Small intestine (tissue), 7 donors: ENCODE measurements at regions not wholly inside any gene's neighbourhood (a gene's known extent, or its start where the extent isn't known, plus 50 kb on each side); places are given as distances from the start of the nearest gene placed in this dataset.

Experiments used
- DNase-seq, 2 donors: peaks; one replicate each; pipeline versions ENCODE4 v3.0.0 to v3.0.0-alpha.2; 2013
- FAIRE-seq: peaks from 2 replicates; lab custom pipeline; 2012; peaks lifted over from hg19 to GRCh38; lab: Jason Lieb, UNC
- H3K27ac ChIP-seq, 3 donors: one replicate each; pipeline ENCODE4 v1.5.1; 2013; ENCODE audit warnings: low read length in 2 of 3, mild to moderate bottlenecking in 2 of 3, control low read depth in 1 of 3, inconsistent platforms in 1 of 3, low read depth in 1 of 3, moderate library complexity in 1 of 3
- H3K27me3 ChIP-seq, 3 donors: one replicate each; pipeline ENCODE4 v1.6.1; 2013; ENCODE audit warnings: low read length in 3 of 3, inconsistent platforms in 1 of 3; ENCODE audit not compliant: control insufficient read depth in 3 of 3, insufficient read depth in 3 of 3
- H3K36me3 ChIP-seq, 3 donors: one replicate each; pipeline ENCODE4 v1.6.1; 2013; ENCODE audit warnings: low read length in 3 of 3, inconsistent platforms in 1 of 3, low read depth in 1 of 3, mild to moderate bottlenecking in 1 of 3, moderate library complexity in 1 of 3; ENCODE audit not compliant: control insufficient read depth in 3 of 3, insufficient read depth in 2 of 3
- H3K4me1 ChIP-seq, 3 donors: one replicate each; pipeline ENCODE4 v1.6.1; 2013; ENCODE audit warnings: low read length in 2 of 3, inconsistent platforms in 1 of 3, low read depth in 1 of 3, mild to moderate bottlenecking in 1 of 3, moderate library complexity in 1 of 3; ENCODE audit not compliant: control insufficient read depth in 3 of 3, insufficient read depth in 2 of 3
- H3K4me3 ChIP-seq, 3 donors: one replicate each; pipeline ENCODE4 v1.5.1; 2013; ENCODE audit warnings: low read length in 3 of 3, control low read depth in 1 of 3, inconsistent platforms in 1 of 3, low read depth in 1 of 3, mild to moderate bottlenecking in 1 of 3, moderate library complexity in 1 of 3
- H3K9me3 ChIP-seq, 2 donors: one replicate each; pipeline ENCODE4 v1.6.1; 2013; ENCODE audit warnings: low read depth in 1 of 2, low read length in 1 of 2; ENCODE audit not compliant: control insufficient read depth in 2 of 2, insufficient read depth in 1 of 2
- WGBS, 3 donors: extraction: QIAGEN DNeasy Blood & Tissue Kit; methylation state at CpG; one replicate each; pipeline ENCODE4 v1.1.7; 2013; 5-methylcytosine and 5-hydroxymethylcytosine counted together
- donor health status: healthy with polysubstance abuse.
- donor health status: control.
- donor health status: control.
- donor health status: Bipolar disorder and iron deficiency.
- donor health status: healthy.

- DNase-seq (no peak), FAIRE-seq (no peak)
- no peaks in the 10 kb centered on the region for H3K4me1 ChIP-seq
- WGBS, 3 donors = 69 to 82% (median 72%) methylated on average over 1 of the region's 1 CpG
- no peaks in the 10 kb centered on the region for H3K9me3 ChIP-seq
- H3K27ac ChIP-seq = no peak overlapping the region
- no peak overlapping the region for H3K4me3 ChIP-seq
- no peaks in the 10 kb centered on the region for H3K36me3 ChIP-seq
- peaks cover 0 to 49% (median 10%) of the 10 kb centered on the region in 3 donors for H3K27me3 ChIP-seq
Observed at GRCh38 chr12:53843545-53843944, 91.8 kb upstream of the CISTR start.

GRCh38 chr12:53844994-53845844 lies 93.4 kb upstream of the HOXC13 start:
- no peak overlapping the region for H3K4me3 ChIP-seq
- peaks cover 0 to 42% (median 10%) of the 10 kb centered on the region in 3 donors for H3K27me3 ChIP-seq
- H3K27ac ChIP-seq = no peak overlapping the region
- DNase-seq (no peak), FAIRE-seq (no peak)
- H3K36me3 ChIP-seq = no peaks in the 10 kb centered on the region
- WGBS, 3 donors = 27 to 48% (median 34%) methylated on average over 5 of the region's 5 CpGs
- no peaks in the 10 kb centered on the region for H3K9me3 ChIP-seq
- H3K4me1 ChIP-seq = no peaks in the 10 kb centered on the region

DNA sequence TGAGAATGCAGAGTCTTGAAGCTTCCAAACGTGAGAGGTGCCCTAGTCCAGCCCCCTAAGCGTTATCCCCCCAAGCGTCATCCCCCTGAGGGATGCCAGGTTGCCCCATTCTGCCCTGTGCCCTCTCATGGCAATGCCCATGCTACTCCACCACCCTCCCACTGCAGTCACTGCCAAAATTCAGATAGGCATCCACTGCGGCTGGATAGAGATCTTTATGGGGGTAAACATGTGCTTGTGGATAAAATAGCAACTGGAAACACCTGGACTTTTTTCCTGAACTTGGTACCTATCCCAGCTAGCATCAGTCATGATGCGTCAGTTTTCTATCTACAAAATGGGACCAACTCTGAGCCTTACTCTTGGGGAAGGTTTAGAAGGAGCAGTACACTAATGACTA lies 92.7 kb upstream of the HOXC13 start:
- Histone ChIP-seq H3K9me3 (no peaks in the 10 kb centered on the region), H3K27ac (no peak overlapping the region), H3K36me3 (no peaks in the 10 kb centered on the region), H3K27me3 (peaks cover 0 to 40% (median 13%) of the 10 kb centered on the region in 3 donors), H3K4me3 (no peak overlapping the region), H3K4me1 (no peaks in the 10 kb centered on the region)
- WGBS, 3 donors = 48 to 70% (median 52%) methylated on average over 5 of the region's 5 CpGs
- DNase-seq (no peak), FAIRE-seq (no peak)

DNA sequence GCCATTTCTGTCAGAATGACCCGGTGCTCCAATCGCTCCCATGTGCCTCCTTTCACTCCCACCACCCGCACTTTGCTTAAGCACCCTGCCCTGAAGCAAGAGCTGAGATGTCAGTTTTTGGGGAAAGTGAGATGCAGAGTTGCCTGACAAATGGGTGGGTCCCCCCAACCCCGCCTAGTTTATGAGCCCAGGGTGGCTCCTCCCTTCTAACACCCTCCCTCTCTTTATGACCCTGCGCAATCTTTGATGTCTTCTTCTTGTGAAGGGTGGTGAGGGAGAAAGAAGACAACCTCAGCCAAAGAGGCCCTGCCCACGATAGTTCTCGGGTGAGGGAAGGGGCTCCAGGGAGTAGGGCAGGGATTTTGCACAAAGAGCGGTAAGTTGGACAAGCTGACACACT lies 89.5 kb upstream of the HOXC13 start:
- no peak overlapping the region for H3K27ac ChIP-seq
- WGBS, 3 donors = 64 to 88% (median 75%) methylated on average over 8 of the region's 8 CpGs
- no peak overlapping the region for H3K4me3 ChIP-seq
- no peak for FAIRE-seq
- DNase-seq = no peak
- no peaks in the 10 kb centered on the region for H3K9me3 ChIP-seq
- no peaks in the 10 kb centered on the region for H3K36me3 ChIP-seq
- H3K4me1 ChIP-seq = no peaks in the 10 kb centered on the region
- peaks cover 0 to 32% (median 8%) of the 10 kb centered on the region in 3 donors for H3K27me3 ChIP-seq

DNA sequence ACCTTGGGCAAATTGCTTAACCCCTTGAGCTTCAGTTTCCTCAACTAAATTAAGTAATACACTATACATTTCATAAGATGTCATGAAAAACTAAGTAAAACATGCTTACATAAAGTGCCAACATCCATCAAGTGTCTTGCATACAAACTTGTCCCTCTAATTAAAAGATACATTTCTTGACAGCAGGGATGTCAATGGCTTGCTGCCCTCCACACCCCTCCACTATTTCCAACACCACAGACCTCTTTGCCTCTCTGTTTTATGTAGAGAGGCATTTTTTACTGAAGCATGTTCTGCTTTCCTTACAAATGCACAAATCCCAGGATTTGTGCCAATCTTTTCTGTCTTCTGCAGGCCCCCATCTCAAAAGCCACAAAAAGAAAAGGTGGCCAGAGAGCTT lies 89.0 kb upstream of the HOXC13 start:
- Histone ChIP-seq H3K27me3 (peaks cover 0 to 27% (median 6%) of the 10 kb centered on the region in 3 donors), H3K27ac (no peak overlapping the region), H3K4me3 (no peak overlapping the region), H3K9me3 (no peaks in the 10 kb centered on the region), H3K4me1 (no peaks in the 10 kb centered on the region), H3K36me3 (no peaks in the 10 kb centered on the region)
- FAIRE-seq = no peak
- no peak for DNase-seq

DNA sequence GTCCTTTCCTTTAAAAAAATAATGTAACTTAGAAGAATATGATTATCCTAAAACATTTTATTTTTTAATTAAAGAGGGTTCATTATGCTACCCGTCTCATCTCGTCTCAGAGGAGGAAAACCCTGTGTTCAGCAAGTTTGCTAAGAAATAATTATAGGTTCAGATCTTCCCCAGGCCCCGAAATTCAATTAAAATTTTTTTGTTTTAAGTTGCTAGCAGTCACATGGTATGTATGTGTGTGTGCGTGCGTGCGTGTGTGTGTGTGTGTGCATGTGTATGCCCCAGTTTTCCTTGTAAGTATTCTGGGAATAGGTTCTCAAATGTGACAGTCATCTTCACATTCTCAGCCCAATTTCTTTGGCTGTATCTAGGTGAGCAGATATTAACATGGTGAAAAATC lies 86.6 kb upstream of the HOXC13 start:
- Histone ChIP-seq H3K36me3 (no peaks in the 10 kb centered on the region), H3K27ac (no peak overlapping the region), H3K9me3 (no peaks in the 10 kb centered on the region), H3K4me1 (no peaks in the 10 kb centered on the region), H3K27me3 (peaks cover 0 to 20% (median 4%) of the 10 kb centered on the region in 3 donors), H3K4me3 (no peak overlapping the region)
- DNase-seq (no peak), FAIRE-seq (no peak)
- WGBS, 3 donors = 82 to 88% (median 85%) methylated on average over 6 of the region's 6 CpGs

GRCh38 chr12:53852992-53853391 lies 85.6 kb upstream of the HOXC13 start:
- Histone ChIP-seq H3K36me3 (no peaks in the 10 kb centered on the region), H3K27ac (no peak overlapping the region), H3K27me3 (peaks cover 0 to 20% (median 4%) of the 10 kb centered on the region in 3 donors), H3K4me3 (no peak overlapping the region), H3K4me1 (no peaks in the 10 kb centered on the region), H3K9me3 (no peaks in the 10 kb centered on the region)
- FAIRE-seq = no peak
- no peak for DNase-seq

DNA sequence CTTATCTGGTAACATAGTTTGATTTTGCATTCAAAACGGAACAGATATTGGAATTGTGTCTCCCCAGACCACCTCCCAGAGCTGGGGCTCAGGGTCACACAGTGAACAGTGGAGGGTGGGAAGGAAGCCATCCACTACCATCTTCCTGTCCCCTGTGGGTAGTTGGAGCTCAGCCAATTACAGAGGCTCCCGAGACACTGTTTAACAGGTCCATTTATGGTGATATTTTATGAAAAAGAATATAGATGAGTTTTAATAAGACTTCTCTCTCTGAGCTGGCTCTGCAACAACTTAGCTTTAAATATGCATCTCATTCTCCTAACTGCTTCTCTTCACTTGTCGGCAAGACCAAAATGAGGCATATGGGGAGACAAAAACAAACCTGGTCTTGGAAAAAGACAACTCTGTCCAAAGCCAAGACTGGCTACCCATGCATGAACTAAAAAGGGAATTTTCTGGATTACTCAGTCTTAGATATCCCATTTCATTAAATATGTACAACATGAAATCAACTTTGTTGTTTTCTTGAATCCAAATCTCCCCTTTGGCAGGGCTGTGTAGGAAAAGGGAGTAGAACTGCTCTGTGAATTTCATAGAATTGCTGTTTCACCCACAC lies 83.8 kb upstream of the HOXC13 start:
- Histone ChIP-seq H3K4me1 (no peaks in the 10 kb centered on the region), H3K9me3 (no peaks in the 10 kb centered on the region), H3K27me3 (peaks cover 0 to 15% (median 4%) of the 10 kb centered on the region in 3 donors), H3K4me3 (no peak overlapping the region), H3K27ac (no peak overlapping the region), H3K36me3 (no peaks in the 10 kb centered on the region)
- no peak for FAIRE-seq
- DNase-seq = no peak
- WGBS, 3 donors = 39 to 57% (median 51%) methylated on average over 3 of the region's 3 CpGs
